ENCODE measurements at regions not wholly inside any gene's neighbourhood (a gene's known extent, or its start where the extent isn't known, plus 50 kb on each side); places are given as distances from the start of the nearest gene placed in this dataset.

DNA sequence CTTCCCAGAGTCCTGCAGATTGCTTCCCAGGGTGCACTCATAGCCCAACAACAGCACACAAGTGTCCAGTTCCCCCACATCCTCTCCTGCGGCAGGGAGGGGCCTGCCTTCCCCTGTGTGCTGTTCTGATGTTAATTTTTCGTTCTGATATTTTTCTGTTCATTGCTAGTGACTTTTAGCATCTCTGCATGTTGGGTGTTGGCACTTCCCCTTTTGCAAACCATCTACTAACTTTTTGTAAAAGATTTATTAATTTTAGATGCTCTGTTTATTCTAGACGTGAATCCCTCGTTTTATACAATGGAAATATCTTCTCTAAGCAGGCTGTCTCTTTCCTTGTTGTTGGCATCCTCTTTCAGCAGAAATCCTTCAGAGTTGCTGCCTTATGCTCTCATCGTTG, 97.3 kb upstream of the DAP start:
- no peak overlapping the region for H3K9ac ChIP-seq (ENCODE audit: low read length)
- no peaks in the 10 kb centered on the region for H3K4me1 ChIP-seq (ENCODE audit: low read length)
- H3F3A ChIP-seq (ENCODE audit: insufficient read depth, low read length) = no peaks in the 10 kb centered on the region
- no peaks in the 10 kb centered on the region for H3K36me3 ChIP-seq (replicated peaks; ENCODE audit: insufficient read depth, low read length)
- H3K4me3 ChIP-seq (ENCODE audit: low read length) = no peak overlapping the region
- no peaks in the 10 kb centered on the region for H3K9me3 ChIP-seq (replicated peaks; ENCODE audit: insufficient read depth, low read length)
- H3K9me2 ChIP-seq (replicated peaks; ENCODE audit: insufficient read depth, low read length) = no peaks in the 10 kb centered on the region
- H3K79me2 ChIP-seq (ENCODE audit: low read length) = no peaks in the 10 kb centered on the region
- H3K4me2 ChIP-seq (ENCODE audit: low read depth, low read length) = no peak overlapping the region
- TF ChIP-seq EZH2phosphoT487 (IDR thresholded peaks at IDR 0.05; ENCODE audit: low read length) (no peak), EZH2 (optimal IDR thresholded peaks at IDR 0.05; ENCODE audit: low read depth, low read length) (no peak)
- TF ChIP-seq, protein P1, sequence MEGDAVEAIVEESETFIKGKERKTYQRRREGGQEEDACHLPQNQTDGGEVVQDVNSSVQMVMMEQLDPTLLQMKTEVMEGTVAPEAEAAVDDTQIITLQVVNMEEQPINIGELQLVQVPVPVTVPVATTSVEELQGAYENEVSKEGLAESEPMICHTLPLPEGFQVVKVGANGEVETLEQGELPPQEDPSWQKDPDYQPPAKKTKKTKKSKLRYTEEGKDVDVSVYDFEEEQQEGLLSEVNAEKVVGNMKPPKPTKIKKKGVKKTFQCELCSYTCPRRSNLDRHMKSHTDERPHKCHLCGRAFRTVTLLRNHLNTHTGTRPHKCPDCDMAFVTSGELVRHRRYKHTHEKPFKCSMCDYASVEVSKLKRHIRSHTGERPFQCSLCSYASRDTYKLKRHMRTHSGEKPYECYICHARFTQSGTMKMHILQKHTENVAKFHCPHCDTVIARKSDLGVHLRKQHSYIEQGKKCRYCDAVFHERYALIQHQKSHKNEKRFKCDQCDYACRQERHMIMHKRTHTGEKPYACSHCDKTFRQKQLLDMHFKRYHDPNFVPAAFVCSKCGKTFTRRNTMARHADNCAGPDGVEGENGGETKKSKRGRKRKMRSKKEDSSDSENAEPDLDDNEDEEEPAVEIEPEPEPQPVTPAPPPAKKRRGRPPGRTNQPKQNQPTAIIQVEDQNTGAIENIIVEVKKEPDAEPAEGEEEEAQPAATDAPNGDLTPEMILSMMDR (IDR thresholded peaks at IDR 0.05; ENCODE audit: low read length) = no peak
- no peak for DNase-seq
- no peaks in the 10 kb centered on the region for H3K27me3 ChIP-seq (replicated peaks; ENCODE audit: insufficient read depth, low read length)
- no peaks in the 10 kb centered on the region for H4K20me1 ChIP-seq (ENCODE audit: insufficient read depth, low read length)
- no peak overlapping the region for H3K27ac ChIP-seq (ENCODE audit: low read length)
- no peak overlapping the region for H2AFZ ChIP-seq (ENCODE audit: low read length)

DNA sequence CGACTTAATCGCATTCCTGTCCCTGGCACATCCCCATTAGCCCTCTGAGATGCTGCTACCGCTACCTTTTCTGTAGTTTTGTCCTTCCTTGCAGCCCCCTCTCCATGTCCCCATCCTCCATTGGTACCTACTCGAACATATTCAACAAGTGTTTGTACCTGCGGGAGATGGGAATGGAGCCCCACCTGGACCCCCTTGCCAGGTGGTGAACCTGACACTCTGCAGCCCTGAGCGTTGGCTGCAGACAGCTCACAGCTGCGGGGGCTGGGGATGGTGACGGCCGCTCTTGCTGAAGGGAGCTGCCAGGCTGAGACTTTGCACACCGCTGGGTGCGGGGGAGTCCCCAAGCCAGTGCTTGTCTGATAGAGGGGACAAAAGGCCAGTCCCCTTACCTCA, 96.3 kb upstream of the DAP start:
- no peak for DNase-seq
- Histone ChIP-seq H3K79me2 (ENCODE audit: low read length) (no peaks in the 10 kb centered on the region), H3K36me3 (replicated peaks; ENCODE audit: insufficient read depth, low read length) (no peaks in the 10 kb centered on the region), H3K9ac (ENCODE audit: low read length) (no peak overlapping the region), H4K20me1 (ENCODE audit: insufficient read depth, low read length) (no peaks in the 10 kb centered on the region), H3K9me2 (replicated peaks; ENCODE audit: insufficient read depth, low read length) (no peaks in the 10 kb centered on the region), H3K27me3 (replicated peaks; ENCODE audit: insufficient read depth, low read length) (no peaks in the 10 kb centered on the region), H3K27ac (ENCODE audit: low read length) (no peak overlapping the region), H3K4me2 (ENCODE audit: low read depth, low read length) (no peak overlapping the region), H3F3A (ENCODE audit: insufficient read depth, low read length) (no peaks in the 10 kb centered on the region), H3K9me3 (replicated peaks; ENCODE audit: insufficient read depth, low read length) (no peaks in the 10 kb centered on the region), H3K4me1 (ENCODE audit: low read length) (no peaks in the 10 kb centered on the region), H2AFZ (ENCODE audit: low read length) (no peak overlapping the region), H3K4me3 (ENCODE audit: low read length) (no peak overlapping the region)
- TF ChIP-seq, protein P1 (IDR thresholded peaks at IDR 0.05; ENCODE audit: low read length) = no peak
- TF ChIP-seq EZH2 (optimal IDR thresholded peaks at IDR 0.05; ENCODE audit: low read depth, low read length) = no peak
- TF ChIP-seq EZH2phosphoT487 (IDR thresholded peaks at IDR 0.05; ENCODE audit: low read length) = no peak

DNA sequence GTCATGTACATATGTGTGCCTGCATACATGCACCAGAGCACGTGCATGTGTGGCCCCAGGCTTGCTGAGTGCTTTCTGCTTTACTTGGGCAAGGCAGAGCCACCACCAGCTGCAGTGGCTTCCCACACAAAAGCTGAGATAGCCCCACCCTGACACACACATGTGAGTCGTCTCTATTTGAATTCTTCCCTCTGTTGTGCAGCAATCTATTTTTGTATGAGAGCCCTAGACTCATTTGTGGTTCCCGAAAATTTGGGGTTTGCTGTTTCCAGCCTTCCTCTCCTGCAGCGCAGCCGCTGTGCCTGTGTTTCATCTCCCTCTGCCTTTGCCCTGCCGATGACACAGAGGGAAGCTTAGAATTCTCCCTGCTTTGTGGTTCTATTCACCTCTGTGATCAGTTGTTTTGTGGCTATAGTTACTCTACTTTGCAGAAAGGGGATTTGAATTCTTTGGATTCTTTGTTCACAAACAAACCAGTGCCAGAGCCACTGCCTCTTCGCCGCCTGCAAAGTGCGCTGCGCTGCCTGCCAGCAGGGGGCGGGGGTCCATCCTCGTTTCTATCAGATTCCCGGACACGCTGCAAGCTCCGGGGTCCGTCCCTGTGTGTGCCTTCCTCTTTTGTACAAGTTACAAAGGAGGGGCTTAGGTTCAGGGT, 95.8 kb upstream of the DAP start:
- TF ChIP-seq, protein P1 (IDR thresholded peaks at IDR 0.05; ENCODE audit: low read length) = no peak
- TF ChIP-seq EZH2phosphoT487 (IDR thresholded peaks at IDR 0.05; ENCODE audit: low read length) (no peak), EZH2 (optimal IDR thresholded peaks at IDR 0.05; ENCODE audit: low read depth, low read length) (no peak)
- Histone ChIP-seq H4K20me1 (ENCODE audit: insufficient read depth, low read length) (no peaks in the 10 kb centered on the region), H3K27me3 (replicated peaks; ENCODE audit: insufficient read depth, low read length) (no peaks in the 10 kb centered on the region), H3K9ac (ENCODE audit: low read length) (no peak overlapping the region), H3K27ac (ENCODE audit: low read length) (no peak overlapping the region), H3K9me3 (replicated peaks; ENCODE audit: insufficient read depth, low read length) (no peaks in the 10 kb centered on the region), H3K4me2 (ENCODE audit: low read depth, low read length) (no peak overlapping the region), H3K36me3 (replicated peaks; ENCODE audit: insufficient read depth, low read length) (no peaks in the 10 kb centered on the region), H3K9me2 (replicated peaks; ENCODE audit: insufficient read depth, low read length) (no peaks in the 10 kb centered on the region), H3F3A (ENCODE audit: insufficient read depth, low read length) (no peaks in the 10 kb centered on the region), H3K79me2 (ENCODE audit: low read length) (no peaks in the 10 kb centered on the region), H2AFZ (ENCODE audit: low read length) (no peak overlapping the region), H3K4me3 (ENCODE audit: low read length) (no peak overlapping the region), H3K4me1 (ENCODE audit: low read length) (no peaks in the 10 kb centered on the region)
- no peak for DNase-seq

All from MM.1S (cell line).